Mesenchymal stem cell (in vitro differentiated cells and primary cell): ENCODE measurements at regions not wholly inside any gene's neighbourhood (a gene's known extent, or its start where the extent isn't known, plus 50 kb on each side); places are given as distances from the start of the nearest gene placed in this dataset.

Experiments
- DNase-seq: peaks from one replicate; pipeline ENCODE4 v3.0.0-alpha.2; 2013
- H2AFZ ChIP-seq: one replicate; pipeline ENCODE4 v1.6.1; 2013; ENCODE audit warnings: low read depth, mild to moderate bottlenecking, control low read depth, inconsistent platforms, low read length, moderate library complexity
- H2AK5ac ChIP-seq: 2 replicates; pipeline ENCODE4 v1.6.1; 2013; ENCODE audit warnings: low read length, moderate library complexity, mild to moderate bottlenecking, inconsistent platforms; ENCODE audit not compliant: severe bottlenecking
- H2BK120ac ChIP-seq: one replicate; pipeline ENCODE4 v1.6.1; 2013; ENCODE audit warnings: low read depth, mild to moderate bottlenecking, inconsistent platforms, low read length, moderate library complexity
- H2BK12ac ChIP-seq, 2 experiments: one replicate each; pipeline ENCODE4 v1.6.1; 2013; ENCODE audit warnings: inconsistent platforms in 2 of 2, low read length in 2 of 2, mild to moderate bottlenecking in 2 of 2, moderate library complexity in 2 of 2, control low read depth in 1 of 2
- H2BK15ac ChIP-seq: one replicate; pipeline ENCODE4 v1.6.1; 2013; ENCODE audit warnings: mild to moderate bottlenecking, low read depth, inconsistent platforms; ENCODE audit not compliant: poor library complexity, severe bottlenecking
- H2BK5ac ChIP-seq: 2 replicates; pipeline ENCODE4 v1.6.1; 2013; ENCODE audit warnings: low read depth, mild to moderate bottlenecking, low read length, control low read depth, inconsistent platforms; ENCODE audit not compliant: poor library complexity, severe bottlenecking
- H3K14ac ChIP-seq, 2 experiments: one replicate each; pipeline ENCODE4 v1.6.1; 2013; ENCODE audit warnings: inconsistent platforms in 2 of 2, low read length in 2 of 2, control low read depth in 1 of 2, mild to moderate bottlenecking in 1 of 2, moderate library complexity in 1 of 2
- H3K18ac ChIP-seq, 2 experiments: one replicate each; pipeline ENCODE4 v1.6.1; 2013; ENCODE audit warnings: inconsistent platforms in 2 of 2, low read length in 2 of 2, control low read depth in 1 of 2, low read depth in 1 of 2, mild to moderate bottlenecking in 1 of 2
- H3K23ac ChIP-seq, 2 experiments: one replicate each; pipeline ENCODE4 v1.6.1; 2013; ENCODE audit warnings: inconsistent platforms in 2 of 2, low read length in 2 of 2, mild to moderate bottlenecking in 2 of 2, moderate library complexity in 2 of 2, control low read depth in 1 of 2
- H3K27ac ChIP-seq: 2 replicates; pipeline ENCODE4 v1.5.1; 2013; ENCODE audit warnings: mild to moderate bottlenecking, moderate library complexity, low read length, control low read depth, inconsistent platforms; ENCODE audit not compliant: poor library complexity, severe bottlenecking
- H3K27me3 ChIP-seq, 2 experiments: 2 replicates each; pipeline versions ENCODE4 v1.6.1 to v1.7.0; 2013; ENCODE audit warnings: low read length in 2 of 2, mild to moderate bottlenecking in 2 of 2, moderate library complexity in 2 of 2, control low read depth in 1 of 2, inconsistent platforms in 1 of 2; ENCODE audit not compliant: control insufficient read depth in 1 of 2, insufficient read depth in 1 of 2
- H3K36me3 ChIP-seq, 2 experiments: 2 replicates each; pipeline versions ENCODE4 v1.6.1 to v1.7.0; 2013; ENCODE audit warnings: low read length in 2 of 2, control low read depth in 1 of 2, inconsistent platforms in 1 of 2, low read depth in 1 of 2, mild to moderate bottlenecking in 1 of 2; ENCODE audit not compliant: insufficient read depth in 2 of 2, control insufficient read depth in 1 of 2
- H3K4ac ChIP-seq, 2 experiments: one replicate each; pipeline ENCODE4 v1.6.1; 2013; ENCODE audit warnings: inconsistent platforms in 2 of 2, low read length in 2 of 2, mild to moderate bottlenecking in 2 of 2, moderate library complexity in 2 of 2, control low read depth in 1 of 2, low read depth in 1 of 2
- H3K4me1 ChIP-seq: 2 replicates; pipeline ENCODE4 v1.6.1; 2013; ENCODE audit warnings: low read depth, low read length, control low read depth; ENCODE audit not compliant: control insufficient read depth, insufficient read depth
- H3K4me2 ChIP-seq: 2 replicates; pipeline ENCODE4 v1.6.1; 2013; ENCODE audit warnings: low read length, mild to moderate bottlenecking, inconsistent platforms; ENCODE audit not compliant: poor library complexity, severe bottlenecking
- H3K4me3 ChIP-seq, 2 experiments: 2 replicates each; pipeline versions ENCODE4 v1.5.1 to v1.7.0; 2013; ENCODE audit warnings: low read length in 2 of 2, mild to moderate bottlenecking in 2 of 2, control low read depth in 1 of 2, low read depth in 1 of 2; ENCODE audit not compliant: insufficient read depth in 1 of 2
- H3K79me1 ChIP-seq: replicated peaks from 2 replicates; pipeline ENCODE4 v1.6.1; 2013; ENCODE audit warnings: mild to moderate bottlenecking, control low read depth, low read length, inconsistent platforms; ENCODE audit not compliant: poor library complexity, severe bottlenecking
- H3K9ac ChIP-seq: 2 replicates; pipeline ENCODE4 v1.7.0; 2013; ENCODE audit warnings: mild to moderate bottlenecking, low read length, moderate library complexity
- H3K9me3 ChIP-seq: 2 replicates; pipeline ENCODE4 v1.7.0; 2013; ENCODE audit warnings: mild to moderate bottlenecking, low read length; ENCODE audit not compliant: control insufficient read depth
- H4K8ac ChIP-seq: one replicate; pipeline ENCODE4 v1.6.1; 2013; ENCODE audit warnings: inconsistent platforms, mild to moderate bottlenecking, low read length, moderate library complexity
- H4K91ac ChIP-seq: one replicate; pipeline ENCODE4 v1.6.1; 2013; ENCODE audit warnings: mild to moderate bottlenecking, low read length, inconsistent platforms
- WGBS: methylation state at CpG from one replicate; pipeline ENCODE4 v1.1.7; 2013; ENCODE audit warnings: mixed read lengths; 5-methylcytosine and 5-hydroxymethylcytosine counted together

GRCh38 chr7:96784597-96784996, 75.0 kb upstream of the SEM1 start:
- no peak overlapping the region for H2BK15ac ChIP-seq
- H4K8ac ChIP-seq = no peak overlapping the region
- H3K79me1 ChIP-seq = no peaks in the 10 kb centered on the region
- no peak overlapping the region for H3K4me2 ChIP-seq
- no peak overlapping the region for H2AK5ac ChIP-seq
- H2BK120ac ChIP-seq = no peak overlapping the region
- H2AFZ ChIP-seq = no peak overlapping the region
- no peak overlapping the region for H3K4me3 ChIP-seq
- H3K9me3 ChIP-seq = no peaks in the 10 kb centered on the region
- H3K27me3 ChIP-seq = no peaks in the 10 kb centered on the region
- H3K27ac ChIP-seq = no peak overlapping the region
- H3K4ac ChIP-seq = no peak overlapping the region
- no peak for DNase-seq
- H3K36me3 ChIP-seq = no peaks in the 10 kb centered on the region
- no peak overlapping the region for H2BK5ac ChIP-seq
- no peaks in the 10 kb centered on the region for H3K4me1 ChIP-seq
- no peak overlapping the region for H4K91ac ChIP-seq
- no peak overlapping the region for H3K14ac ChIP-seq
- H3K18ac ChIP-seq = no peak overlapping the region
- no peak overlapping the region for H2BK12ac ChIP-seq
- H3K9ac ChIP-seq = no peak overlapping the region
- WGBS = no CpG with 5 or more reads among the region's 1 CpG
- no peak overlapping the region for H3K23ac ChIP-seq

GRCh38 chr7:96786261-96786997, 76.8 kb upstream of the SEM1 start:
- no peak overlapping the region for H2BK15ac ChIP-seq
- no peak overlapping the region for H3K9ac ChIP-seq
- no peak for DNase-seq
- H4K91ac ChIP-seq = no peak overlapping the region
- no peak overlapping the region for H3K4ac ChIP-seq
- H2BK120ac ChIP-seq = no peak overlapping the region
- H2BK12ac ChIP-seq = no peak overlapping the region
- H4K8ac ChIP-seq = no peak overlapping the region
- H3K14ac ChIP-seq = peak overlapping the region in 1 of 2 experiments; percentile 28
- no peak overlapping the region for H2BK5ac ChIP-seq
- H3K9me3 ChIP-seq = no peaks in the 10 kb centered on the region
- WGBS = 29% methylated on average over 8 of the region's 15 CpGs
- H3K79me1 ChIP-seq = no peaks in the 10 kb centered on the region
- no peak overlapping the region for H3K18ac ChIP-seq
- no peak overlapping the region for H3K4me2 ChIP-seq
- no peaks in the 10 kb centered on the region for H3K4me1 ChIP-seq
- H3K27ac ChIP-seq = no peak overlapping the region
- H2AFZ ChIP-seq = no peak overlapping the region
- no peak overlapping the region for H2AK5ac ChIP-seq
- no peak overlapping the region for H3K4me3 ChIP-seq
- H3K36me3 ChIP-seq = no peaks in the 10 kb centered on the region
- H3K23ac ChIP-seq = no peak overlapping the region
- no peaks in the 10 kb centered on the region for H3K27me3 ChIP-seq

- H3K27me3 ChIP-seq = no peaks in the 10 kb centered on the region
- no peak overlapping the region for H3K9ac ChIP-seq
- no peaks in the 10 kb centered on the region for H3K79me1 ChIP-seq
- no peak overlapping the region for H2AK5ac ChIP-seq
- H3K4ac ChIP-seq = no peak overlapping the region
- H2AFZ ChIP-seq = no peak overlapping the region
- no peak overlapping the region for H2BK15ac ChIP-seq
- H3K9me3 ChIP-seq = no peaks in the 10 kb centered on the region
- H3K4me2 ChIP-seq = no peak overlapping the region
- H2BK12ac ChIP-seq = no peak overlapping the region
- H3K4me3 ChIP-seq = no peak overlapping the region
- no peak overlapping the region for H4K91ac ChIP-seq
- no peak for DNase-seq
- H3K18ac ChIP-seq = no peak overlapping the region
- H3K27ac ChIP-seq = no peak overlapping the region
- no peak overlapping the region for H2BK5ac ChIP-seq
- H3K23ac ChIP-seq = no peak overlapping the region
- no peak overlapping the region for H2BK120ac ChIP-seq
- no peak overlapping the region for H4K8ac ChIP-seq
- no peak overlapping the region for H3K14ac ChIP-seq
- H3K36me3 ChIP-seq = no peaks in the 10 kb centered on the region
- H3K4me1 ChIP-seq = no peaks in the 10 kb centered on the region
Observed at GRCh38 chr7:96786998-96787395, 77.4 kb upstream of the SEM1 start.

- H4K91ac ChIP-seq = no peak overlapping the region
- no peak overlapping the region for H2BK15ac ChIP-seq
- no peak for DNase-seq
- H2BK120ac ChIP-seq = no peak overlapping the region
- no peak overlapping the region for H3K27ac ChIP-seq
- no peak overlapping the region for H2AK5ac ChIP-seq
- no peaks in the 10 kb centered on the region for H3K27me3 ChIP-seq
- no peaks in the 10 kb centered on the region for H3K79me1 ChIP-seq
- no peak overlapping the region for H2BK5ac ChIP-seq
- H2AFZ ChIP-seq = no peak overlapping the region
- H4K8ac ChIP-seq = no peak overlapping the region
- no peak overlapping the region for H2BK12ac ChIP-seq
- no peak overlapping the region for H3K14ac ChIP-seq
- no peaks in the 10 kb centered on the region for H3K4me1 ChIP-seq
- H3K18ac ChIP-seq = no peak overlapping the region
- H3K9me3 ChIP-seq = peaks cover 3% of the 10 kb centered on the region
- no peaks in the 10 kb centered on the region for H3K36me3 ChIP-seq
- no peak overlapping the region for H3K4ac ChIP-seq
- H3K4me2 ChIP-seq = no peak overlapping the region
- H3K4me3 ChIP-seq = no peak overlapping the region
- H3K23ac ChIP-seq = no peak overlapping the region
- H3K9ac ChIP-seq = no peak overlapping the region
Observed at GRCh38 chr7:96789914-96790313, 80.3 kb upstream of the SEM1 start.
